HEK293 (cell line): ENCODE measurements at regions not wholly inside any gene's neighbourhood (a gene's known extent, or its start where the extent isn't known, plus 50 kb on each side); places are given as distances from the start of the nearest gene placed in this dataset.
"Not testable (repeated sequence)": the region's sequence is repeated elsewhere in the genome, so short reads cannot be mapped to it uniquely, and the experiment has no call there.

Source experiments
- CTCF ChIA-PET: fragments of 350-600 bp; formaldehyde crosslinking; extraction: SDS; loops from one replicate; lab custom pipeline; 2021; ENCODE audit warnings: antibody characterized with exemption; lab: Yijun Ruan, JAX
- POLR2A ChIA-PET: fragments of 300-600 bp; formaldehyde crosslinking; extraction: SDS; loops from one replicate; lab custom pipeline; 2020; ENCODE audit warnings: antibody characterized with exemption, inconsistent platforms; lab: Yijun Ruan, JAX
- H3K27ac ChIP-seq: fragments of 200-500 bp; sonication (Bioruptor generic); 2 replicates; pipeline ENCODE4 v1.5.1; 2014; ENCODE audit warnings: low read depth, low read length, control low read depth, inconsistent platforms; ENCODE audit errors: extremely low read depth
- H3K36me3 ChIP-seq, 2 experiments: fragments of 200-500 bp in 1 of 2; sonication (Bioruptor generic) in 1 of 2; 1 replicate in 1 of 2; 2 replicates in 1 of 2; pipeline ENCODE4 v1.5.1; 2014 to 2017; ENCODE audit warnings: inconsistent platforms in 2 of 2, low read length in 2 of 2; ENCODE audit not compliant: control insufficient read depth in 2 of 2, insufficient read depth in 1 of 2
- H3K4me1 ChIP-seq: fragments of 200-500 bp; sonication (Bioruptor generic); 2 replicates; pipeline ENCODE4 v1.5.1; 2014; ENCODE audit warnings: mild to moderate bottlenecking, low read length, inconsistent platforms; ENCODE audit not compliant: control insufficient read depth, insufficient read depth
- H3K4me3 ChIP-seq: 2 replicates; pipeline ENCODE4 v1.5.1; 2011; ENCODE audit warnings: low read depth, mild to moderate bottlenecking, control low read depth, low read length, moderate library complexity
- H3K9me3 ChIP-seq: fragments of 200-500 bp; sonication (Bioruptor generic); 2 replicates; pipeline ENCODE4 v1.5.1; 2014; ENCODE audit warnings: low read depth, low read length, inconsistent platforms; ENCODE audit not compliant: control insufficient read depth, insufficient read depth
- BCL11B ChIP-seq: fragments of 450-650 bp; formaldehyde crosslinking; IDR thresholded peaks from 2 replicates; pipeline ENCODE4 v1.5.1; 2016; ENCODE audit warnings: low read depth, missing biosample characterization, missing genetic modification characterization
- ZBTB21 ChIP-seq: fragments of 450-650 bp; formaldehyde crosslinking; IDR thresholded peaks from 2 replicates; pipeline ENCODE4 v1.5.1; 2017; ENCODE audit warnings: missing biosample characterization, missing genetic modification characterization
- ZNF184 ChIP-seq: fragments of 450-650 bp; IDR thresholded peaks from 2 replicates; pipeline ENCODE4 v1.5.1; 2018; ENCODE audit warnings: missing biosample characterization, mild to moderate bottlenecking, missing genetic modification characterization
- ZNF221 ChIP-seq: fragments of 450-650 bp; formaldehyde crosslinking; IDR thresholded peaks from 2 replicates; pipeline ENCODE4 v1.5.1; 2017; ENCODE audit warnings: missing biosample characterization, missing genetic modification characterization, borderline replicate concordance
- ZNF223 ChIP-seq: fragments of 450-650 bp; formaldehyde crosslinking; IDR thresholded peaks from 2 replicates; pipeline ENCODE4 v1.5.1; 2016; ENCODE audit warnings: missing biosample characterization, missing genetic modification characterization
- ZNF23 ChIP-seq: fragments of 450-650 bp; formaldehyde crosslinking; IDR thresholded peaks from 2 replicates; pipeline ENCODE4 v1.5.1; 2016; ENCODE audit warnings: missing biosample characterization, missing genetic modification characterization, borderline replicate concordance
- ZNF24 ChIP-seq: fragments of 450-650 bp; formaldehyde crosslinking; IDR thresholded peaks from 2 replicates; pipeline ENCODE4 v1.5.1; 2016; ENCODE audit warnings: missing biosample characterization, missing genetic modification characterization
- ZNF292 ChIP-seq: fragments of 450-650 bp; formaldehyde crosslinking; IDR thresholded peaks from 2 replicates; pipeline ENCODE4 v1.5.1; 2016; ENCODE audit warnings: low read depth, missing biosample characterization, missing genetic modification characterization, borderline replicate concordance
- ZNF335 ChIP-seq: fragments of 450-650 bp; formaldehyde crosslinking; conservative IDR thresholded peaks from 2 replicates; pipeline ENCODE4 v1.5.1; 2016; ENCODE audit warnings: missing biosample characterization, missing genetic modification characterization
- ZNF423 ChIP-seq: fragments of 450-650 bp; formaldehyde crosslinking; IDR thresholded peaks from 2 replicates; pipeline ENCODE4 v1.5.1; 2016; ENCODE audit warnings: missing biosample characterization, missing genetic modification characterization
- ZNF600 ChIP-seq: fragments of 450-650 bp; formaldehyde crosslinking; IDR thresholded peaks from 2 replicates; pipeline ENCODE4 v1.5.1; 2016; ENCODE audit warnings: missing biosample characterization, missing genetic modification characterization
- ZNF677 ChIP-seq: fragments of 450-650 bp; IDR thresholded peaks from 2 replicates; pipeline ENCODE4 v1.5.0; 2018; ENCODE audit warnings: missing biosample characterization, mild to moderate bottlenecking, missing genetic modification characterization, moderate library complexity
- ZNF777 ChIP-seq: fragments of 450-650 bp; formaldehyde crosslinking; IDR thresholded peaks from 2 replicates; pipeline ENCODE4 v1.5.1; 2017; ENCODE audit warnings: missing biosample characterization, missing genetic modification characterization, borderline replicate concordance
- ZXDB ChIP-seq: fragments of 450-650 bp; formaldehyde crosslinking; IDR thresholded peaks from 2 replicates; pipeline ENCODE4 v1.5.1; 2016; ENCODE audit warnings: missing biosample characterization, missing genetic modification characterization
- TF ChIP-seq, protein P1 (sequence below): fragments of 450-650 bp; formaldehyde crosslinking; IDR thresholded peaks from 2 replicates; pipeline ENCODE4 v1.5.1; 2016; ENCODE audit warnings: missing biosample characterization, missing genetic modification characterization

DNA sequence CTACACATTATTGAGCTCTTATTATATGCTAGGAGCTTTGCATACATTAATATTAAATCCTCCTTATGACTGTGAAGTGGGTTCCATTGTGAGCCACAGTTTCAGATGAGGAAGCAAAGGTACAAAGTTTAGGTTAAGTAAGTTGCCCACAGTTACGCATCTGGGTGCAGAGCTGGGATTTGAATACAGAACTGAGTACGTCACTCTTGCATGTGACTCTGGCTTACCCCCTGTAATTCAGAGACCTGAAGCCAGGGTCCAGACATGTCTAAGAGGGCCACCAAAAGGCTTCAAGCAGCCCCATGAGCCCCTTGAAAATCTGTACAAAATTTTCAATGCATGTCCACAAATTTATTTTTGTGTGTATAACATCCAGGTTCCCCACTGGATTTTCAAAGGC is 71.8 kb downstream of the KLF15 start (continued):
- no peak for TF ChIP-seq ZXDB (tag by site-specific recombination)
- TF ChIP-seq ZNF423 (tag by site-specific recombination), result no peak
- no peak for TF ChIP-seq ZNF777 (tag by site-specific recombination)
- no peak for TF ChIP-seq ZNF221
- no peak for TF ChIP-seq ZNF23 (tag by site-specific recombination)
- TF ChIP-seq, all 188 proteins: peak for 0

DNA sequence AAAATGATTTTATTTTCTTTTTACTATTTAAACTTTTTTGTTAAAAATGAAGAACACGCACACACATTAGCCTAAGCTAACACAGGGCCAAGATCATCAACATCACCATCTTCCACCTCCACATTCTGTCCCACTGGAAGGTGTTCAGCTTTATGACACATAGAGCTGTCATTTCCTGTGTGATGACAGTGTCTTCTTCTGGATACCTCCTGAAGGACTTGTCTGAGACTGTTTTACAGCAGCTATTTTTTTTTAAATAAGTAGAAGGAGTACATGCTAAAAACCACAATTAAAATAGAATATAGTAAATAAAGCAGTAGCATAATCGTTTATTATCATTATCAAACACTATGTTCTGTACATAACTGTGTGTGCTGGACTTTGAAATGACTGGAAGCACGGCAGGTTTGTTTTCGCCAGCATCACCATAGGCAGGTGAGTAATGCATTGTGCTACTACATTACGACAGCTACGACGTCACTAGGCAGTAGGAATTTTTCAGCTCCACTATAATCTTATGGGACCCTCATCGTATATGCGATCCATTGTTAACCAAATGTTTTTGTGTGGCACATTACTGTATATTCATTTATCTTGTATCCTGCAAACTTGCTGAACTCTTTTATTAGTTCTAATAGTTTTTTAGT is 72.8 kb downstream of the KLF15 start:
- no peaks in the 10 kb centered on the region for H3K4me1 ChIP-seq
- no peaks in the 10 kb centered on the region for H3K9me3 ChIP-seq
- H3K27ac ChIP-seq, result no peak overlapping the region
- H3K4me3 ChIP-seq, result no peak overlapping the region
- CTCF ChIA-PET, result interaction anchor here (1.3 kb wide), 1 partner anchor 38 kb away, joined by 4 read pairs; no protein-coding TSS in a partner anchor
- TF ChIP-seq ZNF335 (tag by site-specific recombination) (no peak), ZBTB21 (tag by site-specific recombination) (peak; percentile 18; the same call in 1 of the 2 replicates), ZNF600 (tag by site-specific recombination) (peak; percentile 27; the same call in 1 of the 2 replicates)
- TF ChIP-seq, all 188 proteins: peak for 2
- POLR2A ChIA-PET, result no interaction called here
- no peaks in the 10 kb centered on the region for H3K36me3 ChIP-seq

- CTCF ChIA-PET, result interaction anchor here (1.3 kb wide), 1 partner anchor 37 kb away, joined by 4 read pairs; no protein-coding TSS in a partner anchor
- H3K9me3 ChIP-seq, H3K4me1 ChIP-seq, H3K27ac ChIP-seq, H3K4me3 ChIP-seq, H3K36me3 ChIP-seq, POLR2A ChIA-PET: not testable (repeated sequence)
Observed at GRCh38 chr3:126283651-126284050, 73.6 kb downstream of the KLF15 start.

DNA sequence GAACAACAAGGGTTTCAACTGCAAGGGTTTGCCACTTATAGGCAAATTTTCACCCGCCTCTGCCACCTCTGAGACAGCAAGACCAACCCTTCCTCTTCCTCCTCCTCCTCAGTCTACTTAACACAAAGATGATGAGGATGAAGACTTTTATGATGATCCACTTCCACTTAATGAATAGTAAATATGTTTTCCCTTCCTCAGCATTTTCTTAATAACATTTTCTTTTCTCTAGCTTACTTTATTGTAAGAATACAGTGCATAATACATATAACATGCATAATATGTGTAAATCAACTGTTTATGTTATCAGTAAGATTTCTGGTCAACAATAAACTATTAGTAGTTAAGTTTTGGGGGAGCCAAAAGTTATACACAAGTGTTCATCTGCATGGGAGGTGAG is 77.4 kb downstream of the KLF15 start:
- POLR2A ChIA-PET, result no interaction called here

GRCh38 chr3:126277629-126278378 is 79.4 kb downstream of the KLF15 start:
- POLR2A ChIA-PET, result no interaction called here
- Histone ChIP-seq H3K9me3 (no peaks in the 10 kb centered on the region), H3K4me3 (no peak overlapping the region), H3K27ac (no peak overlapping the region), H3K36me3 (no peaks in the 10 kb centered on the region), H3K4me1 (no peaks in the 10 kb centered on the region)
- TF ChIP-seq, protein P1, sequence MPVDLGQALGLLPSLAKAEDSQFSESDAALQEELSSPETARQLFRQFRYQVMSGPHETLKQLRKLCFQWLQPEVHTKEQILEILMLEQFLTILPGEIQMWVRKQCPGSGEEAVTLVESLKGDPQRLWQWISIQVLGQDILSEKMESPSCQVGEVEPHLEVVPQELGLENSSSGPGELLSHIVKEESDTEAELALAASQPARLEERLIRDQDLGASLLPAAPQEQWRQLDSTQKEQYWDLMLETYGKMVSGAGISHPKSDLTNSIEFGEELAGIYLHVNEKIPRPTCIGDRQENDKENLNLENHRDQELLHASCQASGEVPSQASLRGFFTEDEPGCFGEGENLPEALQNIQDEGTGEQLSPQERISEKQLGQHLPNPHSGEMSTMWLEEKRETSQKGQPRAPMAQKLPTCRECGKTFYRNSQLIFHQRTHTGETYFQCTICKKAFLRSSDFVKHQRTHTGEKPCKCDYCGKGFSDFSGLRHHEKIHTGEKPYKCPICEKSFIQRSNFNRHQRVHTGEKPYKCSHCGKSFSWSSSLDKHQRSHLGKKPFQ (tag by site-specific recombination), result no peak
- no peak for TF ChIP-seq ZNF24
- CTCF ChIA-PET, result no interaction called here

More for the DNA sequence above, 77.4 kb downstream of the KLF15 start:
- H3K9me3 ChIP-seq, result no peaks in the 10 kb centered on the region
- CTCF ChIA-PET, result no interaction called here
- no peaks in the 10 kb centered on the region for H3K36me3 ChIP-seq
- H3K27ac ChIP-seq, result no peak overlapping the region
- no peak for TF ChIP-seq ZNF292 (tag by site-specific recombination)
- TF ChIP-seq ZNF677 (tag by site-specific recombination), result no peak
- TF ChIP-seq ZNF223 (tag by site-specific recombination), result no peak
- TF ChIP-seq BCL11B (tag by site-specific recombination), result no peak
- no peak for TF ChIP-seq ZNF184
- no peak overlapping the region for H3K4me3 ChIP-seq
- H3K4me1 ChIP-seq, result no peaks in the 10 kb centered on the region
